Endodermal cell (in vitro differentiated cells): ENCODE measurements at regions not wholly inside any gene's neighbourhood (a gene's known extent, or its start where the extent isn't known, plus 50 kb on each side); places are given as distances from the start of the nearest gene placed in this dataset.

Experiments
- DNase-seq: peaks from one replicate; pipeline ENCODE4 v3.0.0-alpha.2; 2017
- H3K27ac ChIP-seq: 2 replicates; pipeline ENCODE4 v1.5.1; 2013; ENCODE audit warnings: mild to moderate bottlenecking, low read depth, low read length, moderate library complexity
- H3K27me3 ChIP-seq: 2 replicates; pipeline ENCODE4 v1.6.1; 2013; ENCODE audit warnings: mild to moderate bottlenecking, low read length, moderate library complexity; ENCODE audit not compliant: insufficient read depth, control insufficient read depth, poor library complexity, severe bottlenecking
- H3K36me3 ChIP-seq: 2 replicates; pipeline ENCODE4 v1.7.0; 2013; ENCODE audit warnings: mild to moderate bottlenecking, low read length, moderate library complexity; ENCODE audit not compliant: control insufficient read depth, insufficient read depth
- H3K4me1 ChIP-seq: one replicate; pipeline ENCODE4 v1.7.0; 2013; ENCODE audit warnings: low read length; ENCODE audit not compliant: control insufficient read depth, insufficient read depth
- H3K4me3 ChIP-seq: 2 replicates; pipeline ENCODE4 v1.5.1; 2013; ENCODE audit warnings: mild to moderate bottlenecking, low read length, moderate library complexity
- H3K9ac ChIP-seq: 2 replicates; pipeline ENCODE4 v1.6.1; 2013; ENCODE audit warnings: mild to moderate bottlenecking, low read length, moderate library complexity; ENCODE audit not compliant: poor library complexity, severe bottlenecking; ENCODE audit errors: extremely low read depth
- H3K9me3 ChIP-seq: 2 replicates; pipeline ENCODE4 v1.6.1; 2013; ENCODE audit warnings: mild to moderate bottlenecking, low read length, moderate library complexity; ENCODE audit not compliant: control insufficient read depth
- H3K27ac Mint-ChIP-seq: 2 replicates; pipeline ENCODE4 v1.8.0; 2020; ENCODE audit warnings: mixed read lengths
- H3K27me3 Mint-ChIP-seq: 2 replicates; pipeline ENCODE4 v1.8.0; 2021; ENCODE audit warnings: mild to moderate bottlenecking, mixed read lengths; ENCODE audit not compliant: insufficient read depth
- H3K36me3 Mint-ChIP-seq: 2 replicates; pipeline ENCODE4 v1.8.0; 2020; ENCODE audit warnings: low read depth, mixed read lengths
- H3K4me1 Mint-ChIP-seq: 2 replicates; pipeline ENCODE4 v1.8.0; 2020; ENCODE audit warnings: mixed read lengths
- H3K4me3 Mint-ChIP-seq: 2 replicates; pipeline ENCODE4 v1.8.0; 2020; ENCODE audit warnings: mild to moderate bottlenecking, moderate library complexity, mixed read lengths
- H3K9me3 Mint-ChIP-seq: 2 replicates; pipeline ENCODE4 v1.8.0; 2020; ENCODE audit warnings: mild to moderate bottlenecking, mixed read lengths
- CTCF ChIP-seq: fragments of 200-600 bp; sonication (generic); conservative IDR thresholded peaks from 2 replicates; pipeline ENCODE4 v1.5.0; 2021; ENCODE audit warnings: antibody characterized with exemption, mild to moderate bottlenecking
- WGBS, 2 experiments: methylation state at CpG; one replicate each; pipeline versions ENCODE4 v1.1.5 to v1.1.7; 2013; ENCODE audit warnings: missing lambda C conversion rate in 2 of 2, mixed read lengths in 1 of 2; ENCODE audit not compliant: insufficient coverage in 1 of 2, insufficient read length in 1 of 2; 5-methylcytosine and 5-hydroxymethylcytosine counted together

GRCh38 chr20:22901921-22902320 lies 133.2 kb upstream of the SSTR4 start:
- no peak for DNase-seq
- Mint-ChIP-seq H3K27me3 (peaks cover 11% of the 10 kb centered on the region), H3K4me3 (no peak overlapping the region), H3K4me1 (peaks cover 2% of the 10 kb centered on the region), H3K27ac (no peak overlapping the region), H3K9me3 (peaks cover 17% of the 10 kb centered on the region), H3K36me3 (peaks cover 2% of the 10 kb centered on the region)
- Histone ChIP-seq H3K4me1 (no peaks in the 10 kb centered on the region), H3K9ac (no peak overlapping the region), H3K4me3 (no peak overlapping the region), H3K27ac (no peak overlapping the region), H3K9me3 (peaks cover 21% of the 10 kb centered on the region), H3K27me3 (no peaks in the 10 kb centered on the region), H3K36me3 (no peaks in the 10 kb centered on the region)
- 75 to 91% methylated on average over 1 to 2 of the region's 2 CpGs for whole genome bisulfite sequencing, 2 experiments
- TF ChIP-seq CTCF = no peak

- peaks cover 27% of the 10 kb centered on the region for H3K9me3 ChIP-seq
- no peak overlapping the region for H3K4me3 ChIP-seq
- TF ChIP-seq CTCF = no peak
- peaks cover 2% of the 10 kb centered on the region for H3K36me3 Mint-ChIP-seq
- WGBS, 2 experiments = 84 to 93% methylated on average over 2 of the region's 2 CpGs
- H3K36me3 ChIP-seq = no peaks in the 10 kb centered on the region
- peaks cover 6% of the 10 kb centered on the region for H3K27me3 Mint-ChIP-seq
- no peaks in the 10 kb centered on the region for H3K27me3 ChIP-seq
- H3K9me3 Mint-ChIP-seq = peaks cover 17% of the 10 kb centered on the region
- H3K27ac ChIP-seq = no peak overlapping the region
- no peak overlapping the region for H3K9ac ChIP-seq
- H3K4me3 Mint-ChIP-seq = no peak overlapping the region
- H3K27ac Mint-ChIP-seq = no peak overlapping the region
- DNase-seq = no peak
- peaks cover 7% of the 10 kb centered on the region for H3K4me1 Mint-ChIP-seq
- no peaks in the 10 kb centered on the region for H3K4me1 ChIP-seq
Measured at GRCh38 chr20:22904386-22904785, 130.7 kb upstream of the SSTR4 start.

- no peak overlapping the region for H3K27ac ChIP-seq
- DNase-seq = no peak
- Mint-ChIP-seq H3K4me3 (no peak overlapping the region), H3K36me3 (peaks cover 2% of the 10 kb centered on the region), H3K4me1 (peaks cover 5% of the 10 kb centered on the region), H3K9me3 (peaks cover 17% of the 10 kb centered on the region), H3K27ac (no peak overlapping the region), H3K27me3 (peaks cover 6% of the 10 kb centered on the region)
- H3K9ac ChIP-seq = no peak overlapping the region
- H3K9me3 ChIP-seq = peaks cover 27% of the 10 kb centered on the region
- H3K4me3 ChIP-seq = no peak overlapping the region
- 97% methylated on average over 2 of the region's 2 CpGs; no CpG with 5 or more reads in 1 of the 2 experiments for whole genome bisulfite sequencing, 2 experiments
- H3K4me1 ChIP-seq = no peaks in the 10 kb centered on the region
- no peaks in the 10 kb centered on the region for H3K36me3 ChIP-seq
- H3K27me3 ChIP-seq = no peaks in the 10 kb centered on the region
- TF ChIP-seq CTCF = no peak
Measured at GRCh38 chr20:22904905-22905304, 130.2 kb upstream of the SSTR4 start.
